ENCODE measurements at regions not wholly inside any gene's neighbourhood (a gene's known extent, or its start where the extent isn't known, plus 50 kb on each side); places are given as distances from the start of the nearest gene placed in this dataset.

- TF ChIP-seq, protein P1, sequence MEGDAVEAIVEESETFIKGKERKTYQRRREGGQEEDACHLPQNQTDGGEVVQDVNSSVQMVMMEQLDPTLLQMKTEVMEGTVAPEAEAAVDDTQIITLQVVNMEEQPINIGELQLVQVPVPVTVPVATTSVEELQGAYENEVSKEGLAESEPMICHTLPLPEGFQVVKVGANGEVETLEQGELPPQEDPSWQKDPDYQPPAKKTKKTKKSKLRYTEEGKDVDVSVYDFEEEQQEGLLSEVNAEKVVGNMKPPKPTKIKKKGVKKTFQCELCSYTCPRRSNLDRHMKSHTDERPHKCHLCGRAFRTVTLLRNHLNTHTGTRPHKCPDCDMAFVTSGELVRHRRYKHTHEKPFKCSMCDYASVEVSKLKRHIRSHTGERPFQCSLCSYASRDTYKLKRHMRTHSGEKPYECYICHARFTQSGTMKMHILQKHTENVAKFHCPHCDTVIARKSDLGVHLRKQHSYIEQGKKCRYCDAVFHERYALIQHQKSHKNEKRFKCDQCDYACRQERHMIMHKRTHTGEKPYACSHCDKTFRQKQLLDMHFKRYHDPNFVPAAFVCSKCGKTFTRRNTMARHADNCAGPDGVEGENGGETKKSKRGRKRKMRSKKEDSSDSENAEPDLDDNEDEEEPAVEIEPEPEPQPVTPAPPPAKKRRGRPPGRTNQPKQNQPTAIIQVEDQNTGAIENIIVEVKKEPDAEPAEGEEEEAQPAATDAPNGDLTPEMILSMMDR (IDR thresholded peaks at IDR 0.05; ENCODE audit: low read depth, low read length, poor library complexity, severe bottlenecking), result no peak
- no peak for TF ChIP-seq EZH2phosphoT487 (IDR thresholded peaks at IDR 0.05; ENCODE audit: borderline replicate concordance, low read length)
These were observed 120.1 kb upstream of the ACO1 start for GRCh38 chr9:32264170-32264864.

Data from DOHH2 (cell line).